HepG2 (cell line): ENCODE measurements at regions not wholly inside any gene's neighbourhood (a gene's known extent, or its start where the extent isn't known, plus 50 kb on each side); places are given as distances from the start of the nearest gene placed in this dataset.

Experiments used
- ATAC-seq: fragments of 200-7000 bp; cut with Tn5 transposase; 3 replicates; pipeline ENCODE4 v1.9.1; 2020; ENCODE audit warnings: mild to moderate bottlenecking, moderate library complexity
- BruUV-seq: library from RNA; stranded (reverse); fragments of 400-500 nt; replicated peaks from 2 replicates; lab custom pipeline; 2021; lab: Mats Ljungman, UMichigan
- CTCF ChIA-PET: fragments of 300-600 bp; formaldehyde crosslinking; extraction: SDS; loops from one replicate; lab custom pipeline; 2021; ENCODE audit warnings: low total read pairs, inconsistent platforms, low intra/inter-chr PET ratio; lab: Yijun Ruan, JAX
- POLR2A ChIA-PET: fragments of 350-600 bp; sonication (Branson Sonifier 250); formaldehyde crosslinking; loops from one replicate; lab custom pipeline; 2020; ENCODE audit warnings: antibody characterized with exemption, inconsistent platforms; lab: Yijun Ruan, JAX
- DNase-seq: peaks from one replicate; pipeline ENCODE4 v3.0.0-alpha.2; 2015; ENCODE audit warnings: low spot score
- FAIRE-seq: peaks from 3 replicates; lab custom pipeline; 2011; peaks lifted over from hg19 to GRCh38; lab: Jason Lieb, UNC
- H2AFZ ChIP-seq: one replicate; pipeline ENCODE4 v1.6.1; 2011; ENCODE audit warnings: low read length, inconsistent platforms
- H3K27ac ChIP-seq: fragments of 300-600 bp; 3 replicates; pipeline ENCODE4 v1.8.0; 2011; ENCODE audit warnings: mixed run types, mild to moderate bottlenecking, mixed read lengths, low read length, inconsistent platforms; ENCODE audit not compliant: insufficient read depth; ENCODE audit errors: extremely low read length
- H3K27me3 ChIP-seq, 2 experiments: fragments of 200-600 bp in 1 of 2; 2 replicates in 1 of 2; 3 replicates in 1 of 2; pipeline versions ENCODE4 v1.6.0 to v1.8.0; 2011; ENCODE audit warnings: low read length in 2 of 2, mild to moderate bottlenecking in 2 of 2, moderate library complexity in 2 of 2, inconsistent platforms in 1 of 2; ENCODE audit not compliant: insufficient read depth in 2 of 2, control insufficient read depth in 1 of 2
- H3K36me3 ChIP-seq, 2 experiments: fragments of 200-600 bp in 1 of 2; replicated peaks in 1 of 2; 2 replicates in 1 of 2; 3 replicates in 1 of 2; pipeline versions ENCODE4 v1.5.1 to v1.8.0; 2011; ENCODE audit warnings: low read length in 2 of 2, inconsistent platforms in 1 of 2; ENCODE audit not compliant: insufficient read depth in 2 of 2, control insufficient read depth in 1 of 2
- H3K4me1 ChIP-seq: 2 replicates; pipeline ENCODE4 v1.5.1; 2012; ENCODE audit warnings: low read length, inconsistent platforms; ENCODE audit not compliant: insufficient read depth
- H3K4me2 ChIP-seq: 2 replicates; pipeline ENCODE4 v1.6.0; 2011; ENCODE audit warnings: low read depth, low read length, inconsistent platforms
- H3K4me3 ChIP-seq, 3 experiments: fragments of 200-600 bp in 1 of 3; sonication (generic), shearing (Covaris generic) in 1 of 3; replicated peaks in 1 of 3; 2 replicates each; pipeline ENCODE4 v1.5.1; 2011 to 2016; ENCODE audit warnings: low read length in 3 of 3, inconsistent platforms in 2 of 3, low read depth in 2 of 3, mild to moderate bottlenecking in 2 of 3, control low read depth in 1 of 3, mixed read lengths in 1 of 3; ENCODE audit not compliant: insufficient read depth in 1 of 3
- H3K79me2 ChIP-seq: one replicate; pipeline ENCODE4 v1.6.1; 2011; ENCODE audit warnings: low read length, inconsistent platforms; ENCODE audit not compliant: insufficient read depth
- H3K9ac ChIP-seq: 2 replicates; pipeline ENCODE4 v1.6.0; 2011; ENCODE audit warnings: mild to moderate bottlenecking, low read depth, low read length, inconsistent platforms; ENCODE audit not compliant: insufficient read depth
- H3K9me3 ChIP-seq: 2 replicates; pipeline ENCODE4 v1.5.1; 2012; ENCODE audit warnings: mild to moderate bottlenecking, low read length
- H4K20me1 ChIP-seq: 2 replicates; pipeline ENCODE4 v1.6.0; 2011; ENCODE audit warnings: inconsistent platforms, mild to moderate bottlenecking, low read length, moderate library complexity; ENCODE audit not compliant: insufficient read depth
- ARHGAP35 ChIP-seq: sonication (generic); formaldehyde crosslinking; IDR thresholded peaks from 2 replicates; pipeline ENCODE4 v1.9.0; 2022; ENCODE audit warnings: mild to moderate bottlenecking, inconsistent platforms, moderate library complexity, missing genetic modification reagents, borderline replicate concordance
- JDP2 ChIP-seq: sonication (generic); formaldehyde crosslinking; IDR thresholded peaks from 2 replicates; pipeline ENCODE4 v1.8.1; 2022; ENCODE audit warnings: missing genetic modification reagents, borderline replicate concordance
- MYC ChIP-seq: sonication (generic); formaldehyde crosslinking; IDR thresholded peaks from 2 replicates; pipeline ENCODE4 v1.9.0; 2021; ENCODE audit warnings: missing genetic modification reagents, borderline replicate concordance
- RXRA ChIP-seq: sonication (generic); formaldehyde crosslinking; IDR thresholded peaks from 2 replicates; pipeline ENCODE4 v1.5.1; 2020; ENCODE audit warnings: missing genetic modification reagents
- SMYD3 ChIP-seq: sonication (generic); formaldehyde crosslinking; IDR thresholded peaks from 2 replicates; pipeline ENCODE4 v1.8.1; 2023; ENCODE audit warnings: mild to moderate bottlenecking, missing genetic modification reagents
- TFAP4 ChIP-seq: sonication (generic); IDR thresholded peaks from 2 replicates; pipeline ENCODE4 v1.6.1; 2016; ENCODE audit warnings: low read depth, borderline replicate concordance
- ZNF251 ChIP-seq: sonication (generic); formaldehyde crosslinking; IDR thresholded peaks from 2 replicates; pipeline ENCODE4 v1.9.0; 2021; ENCODE audit warnings: mild to moderate bottlenecking, missing genetic modification reagents
- ZNF570 ChIP-seq: sonication (generic); formaldehyde crosslinking; IDR thresholded peaks from 2 replicates; pipeline ENCODE4 v1.4.0; 2020; ENCODE audit warnings: mild to moderate bottlenecking, missing genetic modification reagents, borderline replicate concordance
- ZNF704 ChIP-seq: sonication (generic); formaldehyde crosslinking; IDR thresholded peaks from 2 replicates; pipeline ENCODE4 v1.8.1; 2023; ENCODE audit warnings: mild to moderate bottlenecking, inconsistent platforms, moderate library complexity, missing genetic modification reagents, borderline replicate concordance
- WGBS: methylation state at CpG from one replicate; pipeline ENCODE4 v1.1.6; 2017; ENCODE audit warnings: low lambda C conversion rate; 5-methylcytosine and 5-hydroxymethylcytosine counted together
- in situ Hi-C: cut with HindIII; loops from 2 replicates; pipeline ENCODE4 v1.10.0; 2017; ENCODE audit warnings: low pct_unique_long_range_greater_than_20kb; ENCODE audit not compliant: extremely low pct_ligation_motif_present
- intact Hi-C: fragments of 100-400 bp; cut with micrococcal nuclease; formaldehyde crosslinking; loops from one replicate; pipeline ENCODE4 v1.10.0; 2022; ENCODE audit not compliant: unreplicated experiment
- TF ChIP-seq, protein P1 (sequence below): sonication (generic); formaldehyde crosslinking; IDR thresholded peaks from 2 replicates; pipeline ENCODE4 v1.4.0; 2020; ENCODE audit warnings: missing genetic modification reagents, borderline replicate concordance

- H2AFZ ChIP-seq = no peak overlapping the region
- WGBS = 72% methylated on average over 5 of the region's 5 CpGs
- H3K9me3 ChIP-seq = no peaks in the 10 kb centered on the region
- POLR2A ChIA-PET = no interaction called here
- no peaks in the 10 kb centered on the region for H3K79me2 ChIP-seq
- BruUV-seq = no TSS peak
- H3K4me2 ChIP-seq = no peak overlapping the region
- intact Hi-C loops = no loop called here
- H3K9ac ChIP-seq = no peak overlapping the region
- no peaks in the 10 kb centered on the region for H4K20me1 ChIP-seq
- no peaks in the 10 kb centered on the region for H3K27me3 ChIP-seq
- no peak for TF ChIP-seq JDP2 (CRISPR knock-in tag)
- TF ChIP-seq, protein P1, sequence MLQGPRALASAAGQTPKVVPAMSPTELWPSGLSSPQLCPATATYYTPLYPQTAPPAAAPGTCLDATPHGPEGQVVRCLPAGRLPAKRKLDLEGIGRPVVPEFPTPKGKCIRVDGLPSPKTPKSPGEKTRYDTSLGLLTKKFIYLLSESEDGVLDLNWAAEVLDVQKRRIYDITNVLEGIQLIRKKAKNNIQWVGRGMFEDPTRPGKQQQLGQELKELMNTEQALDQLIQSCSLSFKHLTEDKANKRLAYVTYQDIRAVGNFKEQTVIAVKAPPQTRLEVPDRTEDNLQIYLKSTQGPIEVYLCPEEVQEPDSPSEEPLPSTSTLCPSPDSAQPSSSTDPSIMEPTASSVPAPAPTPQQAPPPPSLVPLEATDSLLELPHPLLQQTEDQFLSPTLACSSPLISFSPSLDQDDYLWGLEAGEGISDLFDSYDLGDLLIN = no peak
- TF ChIP-seq ARHGAP35 (CRISPR knock-in tag) = no peak
- no peak for TF ChIP-seq RXRA
- TF ChIP-seq ZNF570 (CRISPR knock-in tag) = no peak
- TF ChIP-seq ZNF251 (CRISPR knock-in tag) = no peak
- no peak for TF ChIP-seq MYC (CRISPR knock-in tag)
- TF ChIP-seq ZNF704 = no peak
- no peak for TF ChIP-seq SMYD3 (CRISPR knock-in tag)
- no peak for TF ChIP-seq TFAP4
- TF ChIP-seq, all 625 proteins: peak for 0
- FAIRE-seq (no peak), ATAC-seq (no peak), DNase-seq (no peak)
- Histone ChIP-seq H3K4me3 (no peak overlapping the region), H3K36me3 (no peaks in the 10 kb centered on the region), H3K4me1 (peaks cover 58% of the 10 kb centered on the region), H3K27ac (no peak overlapping the region)
- in situ Hi-C loops = no loop called here
- CTCF ChIA-PET = no interaction called here
Measured at GRCh38 chr7:76142861-76143260, 58.8 kb upstream of the SRRM3 start.
